ENCODE measurements at regions not wholly inside any gene's neighbourhood (a gene's known extent, or its start where the extent isn't known, plus 50 kb on each side); places are given as distances from the start of the nearest gene placed in this dataset.

- TF ChIP-seq CTCF (IDR thresholded peaks at IDR 0.05 in 2 of 3, conservative IDR thresholded peaks at IDR 0.05 in 1 of 3; ENCODE audit: borderline replicate concordance in 1 of 3, insufficient read depth in 1 of 3, low read depth in 2 of 3, low read length in 2 of 3) (no peak), EZH2 (IDR thresholded peaks at IDR 0.05) (no peak), FOSL1 (IDR thresholded peaks at IDR 0.05; ENCODE audit: low read depth) (no peak), ZBTB33 (IDR thresholded peaks at IDR 0.05; ENCODE audit: extremely low read depth, insufficient replicate concordance, low read length) (no peak), ZNF274 (IDR thresholded peaks at IDR 0.05; ENCODE audit: low read depth, low read length) (no peak), POLR2A (IDR thresholded peaks at IDR 0.05; ENCODE audit: borderline replicate concordance, extremely low read depth, insufficient read depth, insufficient read length) (no peak), POLR2AphosphoS5 (IDR thresholded peaks at IDR 0.05; ENCODE audit: low read depth, low read length) (no peak)
Observed at GRCh38 chr3:164208048-164208447, 870.2 kb downstream of the SI start.

All from HCT116 (cell line).